ENCODE measurements at regions not wholly inside any gene's neighbourhood (a gene's known extent, or its start where the extent isn't known, plus 50 kb on each side); places are given as distances from the start of the nearest gene placed in this dataset.

DNA sequence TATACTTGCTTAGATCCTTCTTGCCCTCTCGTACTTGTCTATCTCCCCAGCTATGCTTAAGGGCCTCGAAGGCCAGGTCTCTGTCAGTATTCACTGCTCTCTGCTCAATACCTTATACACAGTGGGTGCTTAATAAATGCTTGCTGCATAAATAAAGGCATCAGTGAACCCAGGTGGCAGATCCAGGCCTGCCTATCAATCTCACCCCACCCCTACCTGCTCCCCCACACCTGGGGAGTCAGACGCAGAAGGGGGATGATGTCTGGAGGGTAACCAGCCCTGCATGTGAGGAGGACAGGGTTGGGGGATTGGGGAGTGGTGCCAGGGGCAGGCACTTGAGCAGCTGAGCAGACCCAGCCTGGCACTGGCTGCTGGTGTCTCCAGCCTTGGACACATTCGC lies 430.6 kb downstream of the MN1 start:
- H3K9me3 ChIP-seq, result no peaks in the 10 kb centered on the region
- DNase-seq, result no peak
- H3K36me3 ChIP-seq, result no peaks in the 10 kb centered on the region
- H3K27me3 ChIP-seq, result no peaks in the 10 kb centered on the region
- no peak overlapping the region for H3K4me3 ChIP-seq
- no peak for TF ChIP-seq POLR2A (IDR thresholded peaks at IDR 0.05)
- TF ChIP-seq EP300 (IDR thresholded peaks at IDR 0.05), result no peak
- TF ChIP-seq, protein P1, sequence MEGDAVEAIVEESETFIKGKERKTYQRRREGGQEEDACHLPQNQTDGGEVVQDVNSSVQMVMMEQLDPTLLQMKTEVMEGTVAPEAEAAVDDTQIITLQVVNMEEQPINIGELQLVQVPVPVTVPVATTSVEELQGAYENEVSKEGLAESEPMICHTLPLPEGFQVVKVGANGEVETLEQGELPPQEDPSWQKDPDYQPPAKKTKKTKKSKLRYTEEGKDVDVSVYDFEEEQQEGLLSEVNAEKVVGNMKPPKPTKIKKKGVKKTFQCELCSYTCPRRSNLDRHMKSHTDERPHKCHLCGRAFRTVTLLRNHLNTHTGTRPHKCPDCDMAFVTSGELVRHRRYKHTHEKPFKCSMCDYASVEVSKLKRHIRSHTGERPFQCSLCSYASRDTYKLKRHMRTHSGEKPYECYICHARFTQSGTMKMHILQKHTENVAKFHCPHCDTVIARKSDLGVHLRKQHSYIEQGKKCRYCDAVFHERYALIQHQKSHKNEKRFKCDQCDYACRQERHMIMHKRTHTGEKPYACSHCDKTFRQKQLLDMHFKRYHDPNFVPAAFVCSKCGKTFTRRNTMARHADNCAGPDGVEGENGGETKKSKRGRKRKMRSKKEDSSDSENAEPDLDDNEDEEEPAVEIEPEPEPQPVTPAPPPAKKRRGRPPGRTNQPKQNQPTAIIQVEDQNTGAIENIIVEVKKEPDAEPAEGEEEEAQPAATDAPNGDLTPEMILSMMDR (IDR thresholded peaks at IDR 0.05), result no peak
- WGBS, 3 donors, result 93 to 99% (median 93%) methylated on average over 4 of the region's 4 CpGs
- H3K4me1 ChIP-seq (ENCODE audit: insufficient read depth), result no peaks in the 10 kb centered on the region
- intact Hi-C loops (cut with DNase I), result no loop called here
- H3K27ac ChIP-seq, result no peak overlapping the region

DNA sequence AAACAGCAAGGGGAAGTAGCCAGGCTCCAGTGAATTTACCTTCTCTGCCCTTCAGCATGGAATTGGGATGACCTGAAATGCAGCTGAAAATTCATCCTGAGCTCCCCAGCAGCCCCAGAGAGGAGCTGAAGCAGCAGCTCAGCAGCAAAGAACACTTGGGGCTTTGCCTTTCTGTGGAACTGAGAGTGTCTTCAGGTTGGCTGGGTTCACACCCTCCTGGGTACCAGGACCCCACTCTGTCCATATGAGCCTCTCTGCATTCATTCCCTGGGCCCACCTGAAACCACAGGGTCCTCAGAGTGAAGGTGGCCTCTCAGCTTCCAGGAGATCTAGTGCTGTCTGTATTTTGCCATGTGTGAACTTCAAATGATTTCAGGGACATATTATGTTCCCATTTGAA lies 429.2 kb downstream of the MN1 start:
- H3K9me3 ChIP-seq, result no peaks in the 10 kb centered on the region
- no peak overlapping the region for H3K27ac ChIP-seq
- TF ChIP-seq EP300 (IDR thresholded peaks at IDR 0.05), result no peak
- TF ChIP-seq, protein P1 (IDR thresholded peaks at IDR 0.05), result no peak
- no peak for TF ChIP-seq POLR2A (IDR thresholded peaks at IDR 0.05)
- H3K4me1 ChIP-seq (ENCODE audit: insufficient read depth), result no peaks in the 10 kb centered on the region
- H3K27me3 ChIP-seq, result no peaks in the 10 kb centered on the region
- intact Hi-C loops (cut with DNase I), result no loop called here
- DNase-seq, result no peak
- H3K4me3 ChIP-seq, result no peak overlapping the region
- H3K36me3 ChIP-seq, result no peaks in the 10 kb centered on the region

DNA sequence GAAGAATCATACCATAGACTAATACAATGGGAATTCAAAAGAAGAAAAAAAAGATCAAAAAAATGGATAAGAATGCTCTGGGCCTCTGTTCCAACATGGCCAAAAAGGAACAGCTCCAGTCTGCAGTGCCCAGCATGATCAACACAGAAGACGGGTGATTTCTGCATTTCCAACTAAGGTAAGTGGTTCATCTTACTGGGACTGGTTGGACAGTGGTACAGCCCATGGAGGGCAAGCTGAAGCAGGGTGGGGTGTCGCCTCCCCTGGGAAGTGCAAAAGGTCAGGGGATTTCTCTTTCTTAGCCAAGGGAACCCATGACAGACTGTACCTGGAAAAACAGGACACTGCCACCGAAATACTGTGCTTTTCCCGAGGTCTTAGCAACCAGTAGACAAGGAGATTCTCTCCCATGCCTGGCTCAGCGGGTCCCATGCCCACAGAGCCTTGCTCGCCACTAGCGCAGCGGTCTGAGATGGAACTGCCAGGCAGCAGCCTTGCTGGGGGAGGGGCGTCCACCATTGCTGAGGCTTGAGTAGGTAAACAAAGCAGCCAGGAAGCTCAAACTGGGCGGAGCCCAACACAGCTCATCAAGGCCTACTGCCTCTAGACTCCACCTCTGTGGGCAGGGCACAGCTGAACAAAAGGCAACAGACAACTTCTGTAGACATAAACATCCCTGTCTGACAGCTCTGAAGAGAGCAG lies 428.4 kb downstream of the MN1 start:
- WGBS, 3 donors, result 84 to 86% (median 86%) methylated on average over 9 to 10 of the region's 10 CpGs
- Histone ChIP-seq H3K27ac (no peak overlapping the region), H3K36me3 (no peaks in the 10 kb centered on the region), H3K4me3 (no peak overlapping the region), H3K9me3 (no peaks in the 10 kb centered on the region), H3K27me3 (no peaks in the 10 kb centered on the region), H3K4me1 (ENCODE audit: insufficient read depth) (peaks cover 3% of the 10 kb centered on the region)
- intact Hi-C loops (cut with DNase I), result no loop called here
- TF ChIP-seq POLR2A (IDR thresholded peaks at IDR 0.05), result no peak
- no peak for TF ChIP-seq EP300 (IDR thresholded peaks at IDR 0.05)
- TF ChIP-seq, protein P1 (IDR thresholded peaks at IDR 0.05), result no peak
- no peak for DNase-seq

DNA sequence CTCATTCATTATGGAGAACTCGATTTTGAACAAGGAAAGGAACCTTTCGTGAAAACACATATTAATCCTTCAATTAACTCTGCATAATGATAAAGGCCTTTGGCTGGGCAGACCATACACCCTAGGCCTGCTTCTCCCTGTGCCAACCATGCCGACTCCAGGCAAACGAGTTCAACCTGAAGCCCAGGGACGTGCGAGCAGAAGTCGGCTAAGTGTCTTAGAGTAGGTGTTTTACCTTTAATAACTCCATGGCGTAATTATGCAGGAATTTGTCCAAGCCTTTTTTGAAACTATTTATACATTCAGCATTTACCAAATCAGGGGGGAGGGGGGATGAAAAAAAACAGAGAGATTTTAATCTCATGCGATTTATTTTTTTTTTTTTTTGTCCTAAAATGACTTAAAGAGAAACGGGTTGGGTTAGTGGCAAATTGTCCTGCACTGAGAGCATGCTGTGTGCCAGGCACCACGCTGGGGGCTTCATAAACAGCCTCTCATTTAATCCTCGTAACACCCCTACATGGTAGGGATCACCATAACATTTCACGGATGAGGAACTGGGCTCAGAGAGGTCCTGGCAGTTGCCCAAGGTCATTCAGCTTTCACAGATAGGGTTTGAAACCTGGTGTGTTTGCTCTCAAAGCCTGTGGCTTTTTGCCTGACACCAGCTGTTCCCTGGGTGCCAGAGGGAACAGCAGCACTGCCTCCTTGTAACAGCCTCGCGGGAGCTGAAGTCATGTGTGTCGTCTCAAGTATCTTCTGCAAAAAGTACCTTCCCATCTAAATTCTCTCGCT lies 423.9 kb downstream of the MN1 start:
- Histone ChIP-seq H3K36me3 (no peaks in the 10 kb centered on the region), H3K4me3 (no peak overlapping the region), H3K27me3 (no peaks in the 10 kb centered on the region), H3K4me1 (ENCODE audit: insufficient read depth) (peaks cover 5% of the 10 kb centered on the region), H3K9me3 (no peaks in the 10 kb centered on the region), H3K27ac (peak overlapping the region in 1 of 2 donors; percentile 64)
- peak; percentile 37 to 70 (median 61) for DNase-seq
- intact Hi-C loops (cut with DNase I), result no loop called here
- WGBS, 3 donors, result 45 to 61% (median 49%) methylated on average over 17 of the region's 17 CpGs
- TF ChIP-seq POLR2A (IDR thresholded peaks at IDR 0.05) (no peak), EP300 (IDR thresholded peaks at IDR 0.05) (no peak)
- TF ChIP-seq, protein P1 (IDR thresholded peaks at IDR 0.05), result no peak
